Body of pancreas (tissue), 4 donors: ENCODE measurements at regions not wholly inside any gene's neighbourhood (a gene's known extent, or its start where the extent isn't known, plus 50 kb on each side); places are given as distances from the start of the nearest gene placed in this dataset.
"Not testable (repeated sequence)": the region's sequence is repeated elsewhere in the genome, so short reads cannot be mapped to it uniquely, and the experiment has no call there.

ENCODE experiments used
- CTCF ChIP-seq, 7 experiments: fragments of 450-650 bp in 4 of 7; fragments of 200-600 bp in 3 of 7; sonication (generic) in 3 of 7; IDR thresholded peaks; one replicate each; pipeline ENCODE4 v1.5.1; 2016 to 2019; ENCODE audit warnings: antibody characterized with exemption in 7 of 7
- POLR2A ChIP-seq, 3 donors: fragments of 450-650 bp; IDR thresholded peaks; one replicate each; pipeline ENCODE4 v1.6.1; 2016; ENCODE audit warnings: antibody characterized with exemption in 3 of 3, mild to moderate bottlenecking in 2 of 3

GRCh38 chr5:1606951-1607350, 83.2 kb upstream of the LPCAT1 start:
- TF ChIP-seq CTCF, POLR2A (IDR thresholded peaks at IDR 0.05): not testable (repeated sequence)
